GM12892 (cell line): ENCODE measurements at regions not wholly inside any gene's neighbourhood (a gene's known extent, or its start where the extent isn't known, plus 50 kb on each side); places are given as distances from the start of the nearest gene placed in this dataset.

Source experiments
- POLR2A ChIP-seq: IDR thresholded peaks from 2 replicates; pipeline ENCODE4 v1.6.1; 2011; ENCODE audit warnings: low read depth, low read length, control low read depth
- POLR2AphosphoS5 ChIP-seq: IDR thresholded peaks from 2 replicates; pipeline ENCODE4 v1.6.1; 2011; ENCODE audit warnings: low read depth, low read length, control low read depth

GRCh38 chr11:112826788-112827187 is 134.4 kb upstream of the NCAM1 start:
- no peak for TF ChIP-seq POLR2AphosphoS5
- no peak for TF ChIP-seq POLR2A
